HG03442 (cell line): ENCODE measurements at regions not wholly inside any gene's neighbourhood (a gene's known extent, or its start where the extent isn't known, plus 50 kb on each side); places are given as distances from the start of the nearest gene placed in this dataset.

Source experiments
- ATAC-seq: cut with Tn5 transposase; IDR thresholded peaks from one replicate; pipeline ENCODE4 v1.9.1; 2021; ENCODE audit warnings: mild to moderate bottlenecking, moderate library complexity; ENCODE audit not compliant: unreplicated experiment

GRCh38 chr5:74327339-74327685, 313.2 kb downstream of the ENC1 start:
- ATAC-seq = no peak

GRCh38 chr5:74326571-74327338, 313.8 kb downstream of the ENC1 start:
- peak; percentile 92 for ATAC-seq

GRCh38 chr5:74325866-74326265, 314.7 kb downstream of the ENC1 start:
- ATAC-seq = no peak

DNA sequence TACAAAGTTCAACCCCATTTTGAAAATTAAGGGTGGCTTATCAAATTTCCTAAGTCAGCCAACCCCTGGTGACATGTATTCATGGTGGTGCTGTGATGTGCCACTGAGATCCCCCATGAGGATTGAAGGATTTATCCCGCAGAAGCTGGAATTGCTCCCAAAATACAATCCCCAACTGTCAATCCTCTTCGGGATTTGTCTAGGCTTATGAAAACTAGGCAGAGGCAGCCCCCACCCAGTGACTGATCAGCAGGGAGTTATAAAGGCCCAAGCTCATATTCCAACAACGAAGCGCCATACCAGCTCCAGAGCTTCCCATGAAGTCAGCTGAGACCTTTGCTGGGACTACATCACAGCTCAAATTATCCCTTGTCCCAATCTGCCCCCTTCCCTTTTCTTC, 316.0 kb downstream of the ENC1 start:
- no peak for ATAC-seq

DNA sequence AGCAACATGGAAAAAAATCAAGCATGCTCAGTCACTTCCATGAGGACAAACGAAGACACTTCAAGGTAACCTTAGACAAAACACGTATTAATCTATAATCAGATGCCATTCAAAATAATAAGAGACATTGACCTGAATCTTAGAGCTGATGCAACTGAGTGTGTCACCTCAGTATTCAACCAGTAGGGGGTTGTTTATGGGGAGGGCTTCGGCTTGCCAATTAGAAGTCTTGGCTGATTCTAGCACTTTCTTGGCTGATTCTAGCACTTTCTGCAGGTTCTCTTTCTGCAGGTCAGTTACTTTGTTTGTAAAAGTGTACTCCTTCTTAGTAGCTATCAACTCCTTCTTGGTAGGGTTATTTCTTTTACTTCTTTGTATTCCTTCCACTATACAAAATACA, 317.6 kb downstream of the ENC1 start:
- ATAC-seq = no peak

DNA sequence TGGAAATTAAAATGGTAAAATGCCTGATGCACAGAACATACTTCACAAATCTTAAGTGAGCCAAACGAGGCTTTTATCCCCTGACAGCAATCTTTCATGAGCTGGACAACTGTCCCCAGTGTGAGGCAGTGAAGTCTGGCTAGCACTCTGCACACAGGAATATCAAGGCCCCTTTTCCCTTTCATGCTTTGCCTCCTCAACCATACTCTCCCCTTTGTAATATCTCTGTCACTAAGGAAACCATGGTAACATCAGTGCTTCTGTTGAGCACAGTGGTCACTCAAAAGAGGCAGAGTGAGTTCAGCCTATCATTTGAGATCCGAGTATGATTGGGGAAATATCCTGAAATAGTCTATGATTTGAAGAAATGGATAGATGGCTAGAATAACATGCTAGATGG, 318.3 kb downstream of the ENC1 start:
- no peak for ATAC-seq

- ATAC-seq = no peak
Measured at GRCh38 chr5:74321326-74321725, 319.2 kb downstream of the ENC1 start.

DNA sequence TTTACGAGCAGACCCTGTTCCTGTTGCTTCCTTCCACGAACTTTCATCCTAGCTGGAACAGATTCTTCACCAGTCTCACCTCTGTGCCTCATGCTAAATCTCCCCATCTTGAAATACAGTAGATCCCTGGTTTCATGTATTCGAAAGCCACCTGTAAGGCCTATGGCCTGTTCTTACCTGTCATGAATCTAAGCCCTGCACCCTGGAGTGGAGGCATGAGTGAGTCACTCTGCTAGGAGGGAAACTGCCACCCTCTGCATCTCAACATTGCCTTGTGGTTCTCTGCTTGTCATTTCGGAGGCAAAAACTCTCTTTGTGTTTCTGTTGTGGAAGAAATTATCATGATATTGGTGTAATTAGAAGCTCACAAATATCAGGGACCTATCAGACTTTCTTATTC, 320.0 kb downstream of the ENC1 start:
- no peak for ATAC-seq

GRCh38 chr5:74319076-74319475, 321.5 kb downstream of the ENC1 start:
- no peak for ATAC-seq

DNA sequence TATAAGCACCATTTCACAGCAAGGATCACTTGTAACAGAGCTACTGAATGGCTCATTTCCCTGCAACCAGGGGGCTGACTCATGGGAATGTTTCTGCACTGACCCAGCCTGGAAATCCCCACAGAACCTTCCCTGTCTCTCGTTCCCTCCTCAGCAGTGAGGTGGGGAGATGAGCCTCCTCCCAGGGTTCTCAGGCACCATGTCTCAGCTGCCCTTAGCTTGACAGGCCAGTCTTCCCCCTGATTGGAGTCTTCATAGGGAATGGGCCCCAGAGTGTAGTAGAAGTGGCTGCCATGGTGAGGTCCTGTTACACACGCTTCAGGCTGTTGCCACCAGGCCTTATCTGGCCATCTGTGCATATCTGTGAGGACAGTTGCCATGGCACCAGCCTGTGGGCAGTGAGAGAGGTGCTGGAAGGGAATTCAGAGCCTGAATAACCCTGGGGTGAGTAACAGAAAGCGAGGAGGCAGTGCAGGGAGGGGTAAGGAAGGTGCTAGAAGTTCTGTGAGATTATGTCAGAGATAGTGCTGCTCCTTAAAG, 324.4 kb downstream of the ENC1 start:
- ATAC-seq = peak; percentile 49

- ATAC-seq = no peak
Measured at GRCh38 chr5:74314906-74315305, 325.6 kb downstream of the ENC1 start.

GRCh38 chr5:74313896-74314295, 326.6 kb downstream of the ENC1 start:
- no peak for ATAC-seq

- no peak for ATAC-seq
Measured at GRCh38 chr5:74312746-74313145, 327.8 kb downstream of the ENC1 start.

- ATAC-seq = no peak
Measured at GRCh38 chr5:74311961-74312360, 328.6 kb downstream of the ENC1 start.

GRCh38 chr5:74310997-74311930, 329.3 kb downstream of the ENC1 start:
- ATAC-seq = no peak

DNA sequence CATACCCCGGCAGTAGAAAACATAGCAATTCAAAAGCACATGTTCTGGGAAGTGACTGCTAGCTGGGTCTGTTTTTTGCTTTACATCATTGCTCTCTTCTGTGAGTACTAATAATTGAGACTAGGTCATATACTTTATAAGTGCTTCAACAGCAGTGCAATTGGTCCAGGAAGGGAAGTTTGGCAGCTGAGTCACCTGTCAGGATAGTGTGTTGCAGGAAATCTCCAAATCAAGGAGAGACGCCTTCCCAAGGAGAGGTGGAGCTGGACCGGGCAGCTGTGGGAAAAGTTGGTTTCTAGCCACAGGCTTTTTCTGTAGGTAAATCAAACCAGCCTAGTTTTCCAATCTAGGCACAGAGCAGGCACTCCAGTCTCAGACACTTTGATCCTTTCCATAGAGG, 330.1 kb downstream of the ENC1 start:
- ATAC-seq = no peak

- no peak for ATAC-seq
Measured at GRCh38 chr5:74309050-74309449, 331.5 kb downstream of the ENC1 start.

DNA sequence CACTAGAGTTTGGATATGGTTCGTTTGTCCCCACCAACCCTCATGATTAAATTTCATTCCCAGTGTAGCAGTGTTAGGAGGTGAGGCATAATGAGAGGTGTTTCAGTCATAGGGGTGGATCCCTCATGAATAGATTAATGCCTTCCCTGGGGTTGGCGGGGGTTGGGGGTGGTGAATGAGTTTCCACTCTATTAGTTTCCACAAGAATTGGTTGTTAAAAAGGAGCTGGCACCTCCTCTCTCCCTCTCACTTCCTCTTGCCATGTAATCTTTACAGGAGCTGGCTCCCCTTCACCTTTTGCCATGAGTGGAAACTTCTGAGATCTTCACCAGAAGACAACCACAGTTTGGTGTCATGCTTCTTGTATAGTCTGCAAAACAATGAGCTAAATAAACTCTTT, 333.7 kb downstream of the ENC1 start:
- no peak for ATAC-seq

- ATAC-seq = no peak
Measured at GRCh38 chr5:74304536-74304935, 336.0 kb downstream of the ENC1 start.

DNA sequence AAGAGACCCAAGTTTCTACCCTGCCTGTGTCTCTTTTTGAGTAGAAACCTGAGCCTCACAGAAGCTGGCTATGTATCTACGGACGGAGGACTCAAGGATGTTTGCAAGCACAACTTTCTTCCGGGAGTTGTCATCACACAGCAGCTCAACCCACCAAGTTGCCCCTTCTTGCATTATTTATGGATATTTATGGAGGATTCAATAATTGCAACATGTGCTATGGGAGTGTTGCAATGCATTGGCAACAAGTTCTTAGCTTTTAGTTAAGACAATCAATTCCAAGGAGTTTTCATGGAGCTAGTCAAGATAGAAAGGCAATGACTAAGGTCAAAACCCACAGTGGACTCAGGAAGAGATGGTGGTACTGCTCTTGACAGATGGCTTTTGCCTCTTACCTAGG, 336.9 kb downstream of the ENC1 start:
- no peak for ATAC-seq

GRCh38 chr5:74301576-74301975, 339.0 kb downstream of the ENC1 start:
- ATAC-seq = no peak

- no peak for ATAC-seq
Measured at GRCh38 chr5:74300808-74301389, 339.6 kb downstream of the ENC1 start.
